ENCODE measurements at regions not wholly inside any gene's neighbourhood (a gene's known extent, or its start where the extent isn't known, plus 50 kb on each side); places are given as distances from the start of the nearest gene placed in this dataset.
"Not testable (repeated sequence)": the region's sequence is repeated elsewhere in the genome, so short reads cannot be mapped to it uniquely, and the experiment has no call there.

GRCh38 chr2:3899536-3900155 lies 196.3 kb downstream of the DCDC2C start:
- no peak for DNase-seq

- no peak for DNase-seq
These were observed 198.8 kb downstream of the DCDC2C start for GRCh38 chr2:3902131-3902530.

GRCh38 chr2:3904061-3904460 lies 200.7 kb downstream of the DCDC2C start:
- DNase-seq: no peak

GRCh38 chr2:3908498-3908897 lies 205.1 kb downstream of the DCDC2C start:
- DNase-seq: not testable (repeated sequence)

- DNase-seq: no peak
These were observed 208.6 kb downstream of the DCDC2C start for GRCh38 chr2:3911882-3912455.

- no peak for DNase-seq
These were observed 209.8 kb downstream of the DCDC2C start for GRCh38 chr2:3913166-3913565.

- no peak for DNase-seq
These were observed 210.9 kb downstream of the DCDC2C start for GRCh38 chr2:3914241-3914640.

GRCh38 chr2:3927031-3927430 lies 223.7 kb downstream of the DCDC2C start:
- DNase-seq: no peak

- DNase-seq: no peak
These were observed 226.0 kb downstream of the DCDC2C start for GRCh38 chr2:3929374-3929773.

GRCh38 chr2:3930246-3930645 lies 226.9 kb downstream of the DCDC2C start:
- no peak for DNase-seq

- DNase-seq: no peak
These were observed 237.3 kb downstream of the DCDC2C start for GRCh38 chr2:3940661-3941060.

- DNase-seq: no peak
These were observed 239.5 kb downstream of the DCDC2C start for GRCh38 chr2:3942841-3943240.

- DNase-seq: no peak
These were observed 240.7 kb downstream of the DCDC2C start for GRCh38 chr2:3944071-3944470.

- DNase-seq: no peak
These were observed 241.5 kb downstream of the DCDC2C start for GRCh38 chr2:3944841-3945240.

- no peak for DNase-seq
These were observed 244.8 kb downstream of the DCDC2C start for GRCh38 chr2:3948191-3948590.

- no peak for DNase-seq
These were observed 248.0 kb downstream of the DCDC2C start for GRCh38 chr2:3951131-3951954.

GRCh38 chr2:3952866-3953516 lies 249.6 kb downstream of the DCDC2C start:
- DNase-seq: no peak

- no peak for DNase-seq
These were observed 250.9 kb downstream of the DCDC2C start for GRCh38 chr2:3954261-3954660.

- DNase-seq: no peak
These were observed 253.0 kb downstream of the DCDC2C start for GRCh38 chr2:3956406-3956805.

- no peak for DNase-seq
These were observed 253.5 kb downstream of the DCDC2C start for GRCh38 chr2:3956892-3957291.

- no peak for DNase-seq
These were observed 255.1 kb downstream of the DCDC2C start for GRCh38 chr2:3958465-3958864.

- DNase-seq: no peak
These were observed 255.6 kb downstream of the DCDC2C start for GRCh38 chr2:3958969-3959368.

GRCh38 chr2:3959372-3959771 lies 256.0 kb downstream of the DCDC2C start:
- DNase-seq: peak; percentile 10

GRCh38 chr2:3960106-3960505 lies 256.7 kb downstream of the DCDC2C start:
- DNase-seq: no peak

Data from NCI-H2029 (cell line).